NT2/D1 (cell line): ENCODE measurements at regions not wholly inside any gene's neighbourhood (a gene's known extent, or its start where the extent isn't known, plus 50 kb on each side); places are given as distances from the start of the nearest gene placed in this dataset.

Experiments used
- SUZ12 ChIP-seq: IDR thresholded peaks from 2 replicates; pipeline ENCODE4 v1.6.1; 2011; ENCODE audit not compliant: insufficient read length, insufficient read depth; ENCODE audit errors: extremely low read depth
- ZNF274 ChIP-seq: IDR thresholded peaks from 2 replicates; pipeline ENCODE4 v1.6.1; 2011; ENCODE audit warnings: mild to moderate bottlenecking, low read depth, low read length

GRCh38 chr13:80931118-80931517 is 590.2 kb upstream of the SPRY2 start:
- TF ChIP-seq SUZ12: no peak
- no peak for TF ChIP-seq ZNF274
